GM12865 (cell line): ENCODE measurements at regions not wholly inside any gene's neighbourhood (a gene's known extent, or its start where the extent isn't known, plus 50 kb on each side); places are given as distances from the start of the nearest gene placed in this dataset.

Experiments used
- DNase-seq: peaks from one replicate; pipeline ENCODE4 v3.0.0; 2010; ENCODE audit warnings: low read depth
- H3K4me3 ChIP-seq: 2 replicates; pipeline ENCODE4 v1.5.1; 2011; ENCODE audit warnings: mild to moderate bottlenecking, low read depth, low read length, control low read depth
- CTCF ChIP-seq: IDR thresholded peaks from 2 replicates; pipeline ENCODE4 v1.5.1; 2011; ENCODE audit warnings: low read length, control low read depth, low read depth, inconsistent platforms; ENCODE audit not compliant: insufficient read depth; ENCODE audit errors: missing control alignments

- TF ChIP-seq CTCF: no peak
- DNase-seq: no peak
Measured at GRCh38 chr20:40435146-40435895, 253.7 kb downstream of the MAFB start.

GRCh38 chr20:40434122-40434521 is 254.9 kb downstream of the MAFB start:
- no peak for DNase-seq
- no peak overlapping the region for H3K4me3 ChIP-seq
- no peak for TF ChIP-seq CTCF

More at GRCh38 chr20:40435146-40435895, 253.7 kb downstream of the MAFB start:
- no peak overlapping the region for H3K4me3 ChIP-seq

- no peak overlapping the region for H3K4me3 ChIP-seq
- no peak for TF ChIP-seq CTCF
Measured at GRCh38 chr20:40433341-40433861, 255.6 kb downstream of the MAFB start.

GRCh38 chr20:40431611-40432010 is 257.4 kb downstream of the MAFB start:
- H3K4me3 ChIP-seq: no peak overlapping the region
- TF ChIP-seq CTCF: no peak
- no peak for DNase-seq

More at GRCh38 chr20:40433341-40433861, 255.6 kb downstream of the MAFB start:
- no peak for DNase-seq

- no peak overlapping the region for H3K4me3 ChIP-seq
- TF ChIP-seq CTCF: no peak
- DNase-seq: no peak
Measured at GRCh38 chr20:40431112-40431511, 257.9 kb downstream of the MAFB start.

- DNase-seq: no peak
- TF ChIP-seq CTCF: no peak
- H3K4me3 ChIP-seq: no peak overlapping the region
Measured at GRCh38 chr20:40427026-40427425, 262.0 kb downstream of the MAFB start.

- H3K4me3 ChIP-seq: no peak overlapping the region
- TF ChIP-seq CTCF: no peak
- DNase-seq: no peak
Measured at GRCh38 chr20:40424695-40425094, 264.3 kb downstream of the MAFB start.
